GM10266 (cell line): ENCODE measurements at regions not wholly inside any gene's neighbourhood (a gene's known extent, or its start where the extent isn't known, plus 50 kb on each side); places are given as distances from the start of the nearest gene placed in this dataset.

Source experiments
- DNase-seq: peaks from one replicate; pipeline ENCODE4 v3.0.0; 2012; ENCODE audit errors: extremely low spot score
- CTCF ChIP-seq: IDR thresholded peaks from 2 replicates; pipeline ENCODE4 v1.5.1; 2012; ENCODE audit warnings: mild to moderate bottlenecking, low read depth; ENCODE audit not compliant: control insufficient read depth, insufficient read depth; ENCODE audit errors: missing control alignments

DNA sequence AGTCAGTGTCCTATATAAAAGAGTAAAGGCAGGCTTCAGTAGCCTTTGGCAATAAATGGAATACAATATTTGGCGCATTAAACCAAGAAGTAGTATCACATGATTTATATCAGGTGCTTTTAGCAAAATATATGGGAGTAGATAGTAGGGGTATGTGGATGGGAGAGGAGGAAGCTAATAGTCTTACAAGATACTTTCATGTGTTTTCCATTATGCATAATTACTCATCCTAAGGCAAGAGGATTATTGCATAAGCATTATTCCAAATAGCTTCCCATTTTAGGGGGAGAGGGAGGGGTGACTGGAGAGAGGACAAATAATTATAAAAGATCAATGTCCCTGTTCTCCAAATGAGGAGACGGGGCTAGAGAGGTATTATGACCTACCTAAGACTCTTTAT is 104.3 kb downstream of the DUSP6 start:
- TF ChIP-seq CTCF, result no peak
- DNase-seq, result no peak

DNA sequence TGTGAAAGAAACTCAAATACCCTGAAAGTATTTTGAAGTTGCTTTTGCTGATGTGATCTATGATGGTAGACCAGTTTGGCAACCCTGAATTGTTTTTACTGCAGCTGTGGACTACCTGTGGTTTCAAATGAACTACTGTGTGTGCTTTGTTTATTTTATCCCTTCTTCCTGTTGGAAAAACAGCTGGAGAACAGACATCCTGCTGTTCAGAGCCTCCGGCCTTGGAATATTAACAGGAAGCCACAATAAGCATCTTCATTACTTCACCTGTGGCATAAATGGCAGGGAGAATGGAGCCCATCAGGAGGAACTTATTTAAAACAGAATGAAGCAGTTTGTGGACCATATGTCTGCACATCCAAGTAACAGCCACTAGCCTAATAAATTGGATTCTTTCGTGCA is 104.8 kb downstream of the DUSP6 start:
- DNase-seq, result no peak
- no peak for TF ChIP-seq CTCF

GRCh38 chr12:89245090-89245489 is 107.2 kb downstream of the DUSP6 start:
- no peak for DNase-seq
- TF ChIP-seq CTCF, result no peak

DNA sequence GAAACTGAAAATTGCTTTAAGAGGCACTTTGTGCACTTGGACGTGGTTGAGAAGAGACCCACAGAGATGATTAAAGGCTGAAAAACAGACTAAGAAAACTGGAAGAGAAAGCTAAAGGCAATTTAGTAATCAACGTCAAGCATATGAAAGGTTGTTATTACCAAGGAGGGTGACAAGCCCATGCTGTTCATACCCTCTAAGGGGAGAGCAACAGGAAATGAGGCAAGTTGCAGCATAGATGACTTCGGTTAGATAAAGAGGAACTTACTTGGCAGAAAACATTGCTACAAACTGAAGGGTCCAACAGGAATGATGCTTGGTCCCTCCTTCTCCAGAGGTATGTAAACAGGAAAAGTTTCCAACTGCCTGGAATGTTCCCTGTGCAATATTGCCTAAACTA is 107.8 kb downstream of the DUSP6 start:
- no peak for TF ChIP-seq CTCF
- no peak for DNase-seq

GRCh38 chr12:89243771-89244170 is 108.5 kb downstream of the DUSP6 start:
- no peak for TF ChIP-seq CTCF
- no peak for DNase-seq

DNA sequence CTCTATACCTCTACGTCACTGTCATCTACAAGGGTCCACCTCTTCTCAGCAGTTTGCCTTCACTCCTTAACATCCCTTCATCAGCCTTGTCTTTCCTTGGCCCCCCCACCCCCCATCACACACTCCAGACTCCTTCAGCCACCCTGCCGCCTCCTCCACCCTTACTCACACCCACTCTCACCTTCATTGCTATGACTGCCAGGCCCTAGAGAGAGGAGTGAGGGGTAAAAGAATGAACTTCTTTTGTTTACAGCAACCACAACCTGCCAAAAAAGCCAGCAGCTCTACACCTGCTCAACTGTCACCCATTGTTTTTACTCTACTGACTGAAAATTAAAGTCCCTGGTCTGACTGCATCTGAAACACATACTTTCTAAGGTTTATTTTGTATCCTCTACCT is 112.8 kb downstream of the DUSP6 start:
- TF ChIP-seq CTCF, result no peak
- no peak for DNase-seq

- no peak for DNase-seq
- TF ChIP-seq CTCF, result no peak
Measured at GRCh38 chr12:89238593-89238992, 113.7 kb downstream of the DUSP6 start.
